Heart right ventricle (tissue), 16 donors: ENCODE measurements at regions not wholly inside any gene's neighbourhood (a gene's known extent, or its start where the extent isn't known, plus 50 kb on each side); places are given as distances from the start of the nearest gene placed in this dataset.

Source experiments
- ATAC-seq, 8 donors: fragments of 200-7000 bp; cut with Tn5 transposase; one replicate each; pipeline ENCODE4 v1.9.1; 2020; ENCODE audit warnings: mild to moderate bottlenecking in 8 of 8, moderate library complexity in 8 of 8, moderate number of reproducible peaks in 1 of 8
- DNase-seq, 2 donors: peaks; one replicate each; pipeline ENCODE4 v3.0.0-alpha.2; 2020
- H3K27ac ChIP-seq, 10 donors: fragments of 200-600 bp; sonication (generic) in 2 of 10; one replicate each; pipeline versions ENCODE4 v1.5.0 to v1.8.0; 2020 to 2022; ENCODE audit warnings: mild to moderate bottlenecking in 3 of 10
- H3K27me3 ChIP-seq, 7 donors: fragments of 200-600 bp; one replicate each; pipeline ENCODE4 v1.8.0; 2021 to 2022; ENCODE audit warnings: mild to moderate bottlenecking in 2 of 7
- H3K36me3 ChIP-seq, 9 donors: fragments of 200-600 bp; sonication (generic) in 1 of 9; one replicate each; pipeline versions ENCODE4 v1.5.0 to v1.8.0; 2020 to 2022; ENCODE audit warnings: mild to moderate bottlenecking in 2 of 9
- H3K4me1 ChIP-seq, 9 donors: fragments of 200-600 bp; sonication (generic) in 1 of 9; one replicate each; pipeline versions ENCODE4 v1.5.0 to v1.8.0; 2020 to 2022; ENCODE audit warnings: mild to moderate bottlenecking in 4 of 9
- H3K4me3 ChIP-seq, 10 donors: fragments of 200-600 bp; sonication (generic) in 2 of 10; one replicate each; pipeline versions ENCODE4 v1.5.0 to v1.8.0; 2020 to 2022; ENCODE audit warnings: mild to moderate bottlenecking in 7 of 10, moderate library complexity in 2 of 10
- H3K9me3 ChIP-seq, 11 donors: fragments of 200-600 bp in 10 of 11; sonication (generic) in 2 of 11; one replicate each; pipeline versions ENCODE4 v1.5.0 to v1.8.0; 2013 to 2022; ENCODE audit warnings: mild to moderate bottlenecking in 2 of 11, control low read depth in 1 of 11, moderate library complexity in 1 of 11
- whole genome bisulfite sequencing, 2 donors: extraction: QIAGEN DNeasy Blood & Tissue Kit; methylation state at CpG; one replicate each; pipeline ENCODE4 v1.1.7; 2013; ENCODE audit warnings: inconsistent platforms in 1 of 2; 5-methylcytosine and 5-hydroxymethylcytosine counted together
- intact Hi-C, 10 donors: fragments of 100-400 bp; cut with DNase I; formaldehyde crosslinking; loops; one replicate each; pipeline versions ENCODE4 v1.11.1 to v1.14.2; 2022
- TF ChIP-seq, protein P1 (sequence below), 9 donors: fragments of 200-600 bp; sonication (generic) in 2 of 9; IDR thresholded peaks; one replicate each; pipeline versions ENCODE4 v1.5.0 to v1.8.0; 2021 to 2022; ENCODE audit warnings: antibody characterized with exemption in 9 of 9, mild to moderate bottlenecking in 5 of 9, moderate library complexity in 1 of 9
- donor health status: Arrhythmogenic right ventricular cardiomyopathy.
- donor health status: ischemic (EF 13 %, LVEDD 7.1; RV severe dilation, severe dysfunction).
- donor health status: healthy with polysubstance abuse.
- donor health status: DM: no; HTN: yes; CAD: no.
- donor health status: DM: no; HTN: no; CAD: no.
- donor health status: ischemic (EF 25% LVEDD 6.9; RV normal size, moderate dysfunction).
- donor health status: ischemic (EF 25% LVEDD 5.7; RV mildly dilated, moderate dysfunction).
- donor health status: healthy.
- donor health status: DM: yes; HTN: yes; CAD: no.
- donor health status: Ischemic cardiomyopathy.
- donor health status: ischemic (EF 35%, LVEDD 5.7; RV mildly dilated, moderate dysfunction).
- donor health status: nonischemic (EF 11% LVEDD 7.7; RV severe dilation, severe dysfunction).
- donor health status: DM: yes; HTN: yes; CAD: no.
- donor health status: PGD.
- donor health status: ischemic (EF 29% LVEDD 5.4; RV normal size, mild dysfunction).
- donor health status: nonischemic (EF 23%, LVEDD 6.1; RV moderate dilation, normal function).

DNA sequence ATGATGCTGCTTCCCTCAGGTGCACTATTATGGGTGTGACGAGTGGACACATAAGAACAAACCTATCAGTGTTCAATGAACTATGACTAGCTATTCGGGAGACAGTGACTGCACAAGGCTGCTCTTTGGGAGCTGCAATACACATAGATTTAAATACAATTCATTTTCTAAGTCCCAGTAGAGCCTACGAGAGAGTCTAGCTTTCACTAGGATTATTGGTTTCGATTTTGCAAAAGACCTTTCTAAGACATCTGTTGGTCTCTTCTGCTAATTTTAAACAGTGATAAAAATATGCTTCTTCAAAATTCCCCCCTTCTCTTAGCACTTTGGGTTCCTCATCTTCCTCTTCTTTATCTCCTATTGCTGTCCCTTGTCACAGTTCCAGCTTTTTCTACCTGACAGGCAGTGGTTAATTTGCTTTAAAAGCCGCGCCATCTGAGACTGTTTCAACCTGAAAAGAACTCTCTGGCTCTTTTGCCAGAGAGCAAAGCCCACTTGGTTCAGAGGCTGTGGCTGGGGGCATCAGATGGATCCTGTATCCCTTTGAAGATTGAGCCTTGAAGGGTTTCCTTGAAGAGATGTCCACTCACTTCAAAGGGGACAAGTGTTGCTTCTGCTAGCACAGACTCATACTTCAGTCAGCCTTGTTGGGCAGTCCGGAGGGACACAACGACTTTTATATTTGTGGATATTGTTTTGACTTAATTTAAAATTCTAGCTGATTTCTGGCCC is 241.5 kb downstream of the MAN2A1 start:
- ATAC-seq (no peak), DNase-seq (no peak)
- Histone ChIP-seq H3K9me3 (no peaks in the 10 kb centered on the region), H3K4me3 (no peak overlapping the region), H3K27me3 (peaks cover 0 to 23% (median 14%) of the 10 kb centered on the region in 7 donors), H3K4me1 (no peaks in the 10 kb centered on the region), H3K36me3 (no peaks in the 10 kb centered on the region), H3K27ac (no peak overlapping the region)
- WGBS, 2 donors, result 88 to 92% methylated on average over 8 of the region's 8 CpGs
- intact Hi-C loops, result no loop called here
- TF ChIP-seq, protein P1, sequence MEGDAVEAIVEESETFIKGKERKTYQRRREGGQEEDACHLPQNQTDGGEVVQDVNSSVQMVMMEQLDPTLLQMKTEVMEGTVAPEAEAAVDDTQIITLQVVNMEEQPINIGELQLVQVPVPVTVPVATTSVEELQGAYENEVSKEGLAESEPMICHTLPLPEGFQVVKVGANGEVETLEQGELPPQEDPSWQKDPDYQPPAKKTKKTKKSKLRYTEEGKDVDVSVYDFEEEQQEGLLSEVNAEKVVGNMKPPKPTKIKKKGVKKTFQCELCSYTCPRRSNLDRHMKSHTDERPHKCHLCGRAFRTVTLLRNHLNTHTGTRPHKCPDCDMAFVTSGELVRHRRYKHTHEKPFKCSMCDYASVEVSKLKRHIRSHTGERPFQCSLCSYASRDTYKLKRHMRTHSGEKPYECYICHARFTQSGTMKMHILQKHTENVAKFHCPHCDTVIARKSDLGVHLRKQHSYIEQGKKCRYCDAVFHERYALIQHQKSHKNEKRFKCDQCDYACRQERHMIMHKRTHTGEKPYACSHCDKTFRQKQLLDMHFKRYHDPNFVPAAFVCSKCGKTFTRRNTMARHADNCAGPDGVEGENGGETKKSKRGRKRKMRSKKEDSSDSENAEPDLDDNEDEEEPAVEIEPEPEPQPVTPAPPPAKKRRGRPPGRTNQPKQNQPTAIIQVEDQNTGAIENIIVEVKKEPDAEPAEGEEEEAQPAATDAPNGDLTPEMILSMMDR (IDR thresholded peaks at IDR 0.05), result no peak

- 85 to 93% methylated on average over 2 of the region's 2 CpGs for WGBS, 2 donors
- DNase-seq, result no peak
- H3K4me3 ChIP-seq, result no peak overlapping the region
These were observed 246.2 kb downstream of the MAN2A1 start for GRCh38 chr5:109935833-109936490.

GRCh38 chr5:109936996-109937395 is 247.3 kb downstream of the MAN2A1 start:
- Histone ChIP-seq H3K4me3 (no peak overlapping the region), H3K27ac (no peak overlapping the region), H3K4me1 (no peaks in the 10 kb centered on the region), H3K36me3 (no peaks in the 10 kb centered on the region), H3K27me3 (peaks cover 0 to 22% (median 14%) of the 10 kb centered on the region in 7 donors), H3K9me3 (peaks cover 0 to 18% (median 3%) of the 10 kb centered on the region in 11 donors)
- WGBS, 2 donors, result 85 to 88% methylated on average over 2 of the region's 2 CpGs
- DNase-seq, result no peak
- no peak for ATAC-seq
- TF ChIP-seq, protein P1 (IDR thresholded peaks at IDR 0.05), result no peak
- intact Hi-C loops, result no loop called here

More at GRCh38 chr5:109935833-109936490, 246.2 kb downstream of the MAN2A1 start:
- ATAC-seq, result no peak
- TF ChIP-seq, protein P1 (IDR thresholded peaks at IDR 0.05), result no peak
- Histone ChIP-seq H3K9me3 (peaks cover 0 to 14% (median 3%) of the 10 kb centered on the region in 11 donors), H3K27ac (no peak overlapping the region), H3K36me3 (no peaks in the 10 kb centered on the region), H3K4me1 (no peaks in the 10 kb centered on the region), H3K27me3 (peaks cover 0 to 21% (median 17%) of the 10 kb centered on the region in 7 donors)
- intact Hi-C loops, result no loop called here

DNA sequence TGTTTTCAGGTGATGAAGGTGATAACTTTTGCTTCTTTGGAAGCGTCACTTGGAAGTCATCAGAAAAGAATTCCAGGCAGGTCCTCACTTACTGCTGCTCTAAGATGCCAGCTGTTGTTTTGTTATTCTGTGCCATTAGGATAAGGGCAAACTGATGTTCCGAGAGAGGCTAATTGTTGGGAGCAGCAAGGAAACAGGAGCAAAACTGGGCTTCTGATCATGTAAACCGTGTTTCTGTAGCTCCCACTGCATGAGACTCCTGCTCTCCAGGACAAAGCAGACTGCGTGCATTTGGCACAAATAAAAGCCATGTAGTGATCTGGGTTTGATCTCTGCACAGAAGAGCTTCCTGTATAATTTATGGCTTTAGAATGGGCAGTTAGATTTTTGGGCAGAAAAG is 248.2 kb downstream of the MAN2A1 start:
- H3K4me3 ChIP-seq, result no peak overlapping the region
- TF ChIP-seq, protein P1 (IDR thresholded peaks at IDR 0.05), result no peak
- H3K4me1 ChIP-seq, result no peaks in the 10 kb centered on the region
- H3K9me3 ChIP-seq, result peaks cover 0 to 18% (median 3%) of the 10 kb centered on the region in 11 donors
- DNase-seq (no peak), ATAC-seq (no peak)
- no peak overlapping the region for H3K27ac ChIP-seq
- intact Hi-C loops, result no loop called here
- peaks cover 0 to 24% (median 12%) of the 10 kb centered on the region in 7 donors for H3K27me3 ChIP-seq
- no peaks in the 10 kb centered on the region for H3K36me3 ChIP-seq
- WGBS, 2 donors, result 85 to 87% methylated on average over 4 of the region's 4 CpGs
